ENCODE measurements at regions not wholly inside any gene's neighbourhood (a gene's known extent, or its start where the extent isn't known, plus 50 kb on each side); places are given as distances from the start of the nearest gene placed in this dataset.

DNA sequence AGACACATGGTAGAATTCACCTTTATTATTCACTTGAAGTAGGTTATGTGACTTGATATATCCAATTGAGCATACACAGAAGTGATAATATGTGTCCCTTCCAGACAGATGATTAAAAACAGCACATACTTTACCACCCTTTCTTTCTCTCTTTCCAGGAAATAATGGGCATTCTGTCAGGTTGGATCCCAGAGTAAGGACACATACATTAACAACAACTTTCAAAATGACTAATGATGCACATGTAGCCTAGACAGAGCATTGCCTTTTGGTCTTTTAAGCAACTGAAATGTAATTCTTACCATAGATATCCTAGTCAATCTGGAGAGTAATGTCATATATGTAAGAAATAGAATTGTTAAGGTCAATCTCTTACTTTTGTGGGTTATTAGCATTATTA lies 1748.7 kb downstream of the EFNA5 start:
- no peak overlapping the region for H3K4me3 ChIP-seq
- H3K27ac ChIP-seq, result no peak overlapping the region
- no peak for TF ChIP-seq POLR2AphosphoS5 (IDR thresholded peaks at IDR 0.05)
- no peak for TF ChIP-seq POLR2A (IDR thresholded peaks at IDR 0.05)
- TF ChIP-seq, protein P1, sequence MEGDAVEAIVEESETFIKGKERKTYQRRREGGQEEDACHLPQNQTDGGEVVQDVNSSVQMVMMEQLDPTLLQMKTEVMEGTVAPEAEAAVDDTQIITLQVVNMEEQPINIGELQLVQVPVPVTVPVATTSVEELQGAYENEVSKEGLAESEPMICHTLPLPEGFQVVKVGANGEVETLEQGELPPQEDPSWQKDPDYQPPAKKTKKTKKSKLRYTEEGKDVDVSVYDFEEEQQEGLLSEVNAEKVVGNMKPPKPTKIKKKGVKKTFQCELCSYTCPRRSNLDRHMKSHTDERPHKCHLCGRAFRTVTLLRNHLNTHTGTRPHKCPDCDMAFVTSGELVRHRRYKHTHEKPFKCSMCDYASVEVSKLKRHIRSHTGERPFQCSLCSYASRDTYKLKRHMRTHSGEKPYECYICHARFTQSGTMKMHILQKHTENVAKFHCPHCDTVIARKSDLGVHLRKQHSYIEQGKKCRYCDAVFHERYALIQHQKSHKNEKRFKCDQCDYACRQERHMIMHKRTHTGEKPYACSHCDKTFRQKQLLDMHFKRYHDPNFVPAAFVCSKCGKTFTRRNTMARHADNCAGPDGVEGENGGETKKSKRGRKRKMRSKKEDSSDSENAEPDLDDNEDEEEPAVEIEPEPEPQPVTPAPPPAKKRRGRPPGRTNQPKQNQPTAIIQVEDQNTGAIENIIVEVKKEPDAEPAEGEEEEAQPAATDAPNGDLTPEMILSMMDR (IDR thresholded peaks at IDR 0.05), result no peak
- no peaks in the 10 kb centered on the region for H3K36me3 ChIP-seq
- no peaks in the 10 kb centered on the region for H3K4me1 ChIP-seq (replicated peaks)
- H3K27me3 ChIP-seq (replicated peaks; ENCODE audit: insufficient read depth), result no peaks in the 10 kb centered on the region
- no peak for DNase-seq (ENCODE audit: low spot score)
- intact Hi-C loops (cut with DNase I), result no loop called here
- H3K9me3 ChIP-seq, result no peaks in the 10 kb centered on the region

DNA sequence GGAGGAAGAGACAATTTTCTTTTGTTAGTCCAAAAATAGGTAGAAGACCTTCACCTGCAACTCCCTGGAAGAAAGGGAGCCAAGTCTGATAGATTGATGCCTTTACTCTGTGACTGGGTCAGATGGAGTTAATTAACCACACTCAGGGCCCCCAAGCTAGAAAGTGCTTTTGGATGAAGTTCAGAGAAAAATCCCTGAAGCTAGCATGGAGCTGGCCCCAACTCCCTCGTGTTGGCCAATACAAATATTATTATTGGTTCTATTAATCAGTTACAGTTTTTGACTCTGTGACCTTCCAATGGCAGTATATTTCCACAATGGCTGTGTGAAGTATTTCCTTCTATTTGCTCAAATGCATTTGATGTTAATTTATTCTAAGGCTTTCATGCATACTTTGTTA lies 1753.5 kb downstream of the EFNA5 start:
- Histone ChIP-seq H3K27ac (no peak overlapping the region), H3K4me1 (replicated peaks) (no peaks in the 10 kb centered on the region), H3K27me3 (replicated peaks; ENCODE audit: insufficient read depth) (no peaks in the 10 kb centered on the region), H3K9me3 (no peaks in the 10 kb centered on the region), H3K36me3 (no peaks in the 10 kb centered on the region), H3K4me3 (no peak overlapping the region)
- no peak for DNase-seq (ENCODE audit: low spot score)
- WGBS, result 8% methylated on average over 1 of the region's 1 CpG
- TF ChIP-seq POLR2A (IDR thresholded peaks at IDR 0.05) (no peak), POLR2AphosphoS5 (IDR thresholded peaks at IDR 0.05) (no peak)
- TF ChIP-seq, protein P1 (IDR thresholded peaks at IDR 0.05), result no peak
- intact Hi-C loops (cut with DNase I), result no loop called here

DNA sequence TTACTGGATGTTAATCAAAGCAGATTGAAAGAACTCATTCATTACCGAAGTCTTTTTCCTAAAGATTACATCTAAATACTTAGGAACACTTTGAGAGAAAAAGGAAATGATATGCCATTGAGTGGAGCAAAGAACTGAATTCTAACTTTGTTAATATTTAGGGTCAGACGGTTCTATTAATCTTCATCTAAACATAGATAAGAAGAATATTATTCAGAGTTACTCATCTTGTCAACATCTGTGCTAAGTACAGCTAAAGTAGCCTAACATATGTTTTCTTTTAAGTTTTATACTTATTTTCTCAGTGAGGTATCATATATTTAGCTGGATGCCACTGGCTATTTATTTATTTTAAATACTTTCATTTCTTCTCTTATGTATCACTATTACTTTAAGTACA lies 1763.7 kb downstream of the EFNA5 start:
- Histone ChIP-seq H3K27ac (no peak overlapping the region), H3K27me3 (replicated peaks; ENCODE audit: insufficient read depth) (no peaks in the 10 kb centered on the region), H3K4me1 (replicated peaks) (no peaks in the 10 kb centered on the region), H3K4me3 (no peak overlapping the region), H3K9me3 (no peaks in the 10 kb centered on the region), H3K36me3 (no peaks in the 10 kb centered on the region)
- DNase-seq (ENCODE audit: low spot score), result no peak
- TF ChIP-seq POLR2AphosphoS5 (IDR thresholded peaks at IDR 0.05), result no peak
- TF ChIP-seq, protein P1 (IDR thresholded peaks at IDR 0.05), result no peak
- no peak for TF ChIP-seq POLR2A (IDR thresholded peaks at IDR 0.05)
- intact Hi-C loops (cut with DNase I), result no loop called here
- WGBS, result 52% methylated on average over 2 of the region's 2 CpGs

DNA sequence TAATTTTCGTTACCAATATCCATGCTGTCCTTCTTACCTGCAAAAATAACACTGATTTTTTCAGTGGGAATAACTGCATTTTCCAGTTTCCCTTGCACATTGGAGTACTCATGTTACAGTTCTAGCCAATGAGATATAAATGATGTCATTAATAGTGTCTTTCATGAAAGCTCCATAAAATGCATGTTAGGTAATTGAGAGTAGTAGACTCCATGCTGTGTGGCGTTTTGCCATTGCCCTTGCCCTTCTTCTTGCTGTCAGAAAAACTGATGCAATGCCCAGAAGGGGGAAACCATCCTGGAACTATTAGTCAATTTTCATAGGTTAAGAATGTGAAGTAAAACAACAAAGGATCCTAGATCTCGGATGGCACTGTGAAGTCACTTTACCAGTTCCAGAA lies 1765.3 kb downstream of the EFNA5 start:
- Histone ChIP-seq H3K27me3 (replicated peaks; ENCODE audit: insufficient read depth) (no peaks in the 10 kb centered on the region), H3K4me3 (no peak overlapping the region), H3K27ac (no peak overlapping the region), H3K36me3 (no peaks in the 10 kb centered on the region), H3K4me1 (replicated peaks) (no peaks in the 10 kb centered on the region), H3K9me3 (no peaks in the 10 kb centered on the region)
- 89% methylated on average over 3 of the region's 3 CpGs for WGBS
- intact Hi-C loops (cut with DNase I), result no loop called here
- DNase-seq (ENCODE audit: low spot score), result no peak
- no peak for TF ChIP-seq POLR2AphosphoS5 (IDR thresholded peaks at IDR 0.05)
- TF ChIP-seq, protein P1 (IDR thresholded peaks at IDR 0.05), result no peak
- TF ChIP-seq POLR2A (IDR thresholded peaks at IDR 0.05), result no peak

DNA sequence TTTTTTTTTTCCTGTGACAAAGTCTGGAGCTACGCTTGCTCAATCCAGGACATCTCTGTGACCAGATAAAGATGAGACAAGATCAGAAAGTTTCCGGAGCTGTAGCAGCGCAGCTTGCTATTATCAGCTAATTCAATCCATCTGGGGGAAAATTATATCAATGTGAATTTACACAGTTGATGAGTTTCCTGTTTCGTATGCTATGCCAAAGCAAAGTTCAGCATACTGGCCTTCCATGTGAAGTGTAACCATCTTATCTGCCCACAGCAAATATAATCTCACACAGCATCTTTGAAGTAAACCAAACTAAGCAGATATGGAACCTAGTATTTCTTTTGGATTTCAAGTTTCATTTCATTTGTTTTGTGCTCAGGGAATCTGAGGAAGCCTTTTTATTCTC lies 1767.7 kb downstream of the EFNA5 start:
- TF ChIP-seq POLR2A (IDR thresholded peaks at IDR 0.05) (no peak), POLR2AphosphoS5 (IDR thresholded peaks at IDR 0.05) (no peak)
- TF ChIP-seq, protein P1 (IDR thresholded peaks at IDR 0.05), result no peak
- no peak overlapping the region for H3K4me3 ChIP-seq
- WGBS, result 39% methylated on average over 4 of the region's 4 CpGs
- H3K9me3 ChIP-seq, result no peaks in the 10 kb centered on the region
- intact Hi-C loops (cut with DNase I), result no loop called here
- H3K27ac ChIP-seq, result no peak overlapping the region
- no peak for DNase-seq (ENCODE audit: low spot score)
- no peaks in the 10 kb centered on the region for H3K36me3 ChIP-seq
- H3K27me3 ChIP-seq (replicated peaks; ENCODE audit: insufficient read depth), result no peaks in the 10 kb centered on the region
- H3K4me1 ChIP-seq (replicated peaks), result no peaks in the 10 kb centered on the region
